ENCODE measurements at regions not wholly inside any gene's neighbourhood (a gene's known extent, or its start where the extent isn't known, plus 50 kb on each side); places are given as distances from the start of the nearest gene placed in this dataset.

DNA sequence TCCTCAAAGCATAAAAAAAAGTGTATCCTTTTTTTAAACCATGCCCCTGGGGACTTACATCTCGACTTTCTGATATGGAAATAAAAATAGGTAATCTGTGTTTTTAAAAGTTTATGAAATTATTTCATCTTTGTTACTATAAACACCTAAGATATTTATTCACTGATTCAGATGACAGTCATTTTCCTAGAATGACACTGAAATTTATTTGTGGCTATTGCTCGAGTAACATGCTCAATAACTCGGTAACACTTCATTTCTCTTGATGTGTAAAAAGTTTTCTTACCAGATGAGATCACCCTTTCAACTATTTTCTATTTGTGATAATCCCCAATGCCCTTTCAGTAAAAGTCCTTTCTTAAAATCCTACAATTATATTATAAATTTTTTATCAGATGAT is 495.8 kb downstream of the TTLL7 start:
- Histone ChIP-seq H3K27ac (no peak overlapping the region), H3K4me3 (no peak overlapping the region), H3K4me1 (peaks cover 0 to 23% (median 2%) of the 10 kb centered on the region in 4 donors), H3K9me3 (no peaks in the 10 kb centered on the region), H3K36me3 (no peaks in the 10 kb centered on the region), H3K27me3 (no peaks in the 10 kb centered on the region)
- WGBS (ENCODE audit: insufficient coverage, low coverage, low lambda C conversion rate, missing lambda C conversion rate) = 77% methylated on average over 3 of the region's 3 CpGs
- ATAC-seq (no peak), DNase-seq (no peak)
- no peak for TF ChIP-seq POLR2A (IDR thresholded peaks at IDR 0.05)
- TF ChIP-seq, protein P1, sequence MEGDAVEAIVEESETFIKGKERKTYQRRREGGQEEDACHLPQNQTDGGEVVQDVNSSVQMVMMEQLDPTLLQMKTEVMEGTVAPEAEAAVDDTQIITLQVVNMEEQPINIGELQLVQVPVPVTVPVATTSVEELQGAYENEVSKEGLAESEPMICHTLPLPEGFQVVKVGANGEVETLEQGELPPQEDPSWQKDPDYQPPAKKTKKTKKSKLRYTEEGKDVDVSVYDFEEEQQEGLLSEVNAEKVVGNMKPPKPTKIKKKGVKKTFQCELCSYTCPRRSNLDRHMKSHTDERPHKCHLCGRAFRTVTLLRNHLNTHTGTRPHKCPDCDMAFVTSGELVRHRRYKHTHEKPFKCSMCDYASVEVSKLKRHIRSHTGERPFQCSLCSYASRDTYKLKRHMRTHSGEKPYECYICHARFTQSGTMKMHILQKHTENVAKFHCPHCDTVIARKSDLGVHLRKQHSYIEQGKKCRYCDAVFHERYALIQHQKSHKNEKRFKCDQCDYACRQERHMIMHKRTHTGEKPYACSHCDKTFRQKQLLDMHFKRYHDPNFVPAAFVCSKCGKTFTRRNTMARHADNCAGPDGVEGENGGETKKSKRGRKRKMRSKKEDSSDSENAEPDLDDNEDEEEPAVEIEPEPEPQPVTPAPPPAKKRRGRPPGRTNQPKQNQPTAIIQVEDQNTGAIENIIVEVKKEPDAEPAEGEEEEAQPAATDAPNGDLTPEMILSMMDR (IDR thresholded peaks at IDR 0.05) = no peak
- intact Hi-C loops (cut with DNase I) = no loop called here

DNA sequence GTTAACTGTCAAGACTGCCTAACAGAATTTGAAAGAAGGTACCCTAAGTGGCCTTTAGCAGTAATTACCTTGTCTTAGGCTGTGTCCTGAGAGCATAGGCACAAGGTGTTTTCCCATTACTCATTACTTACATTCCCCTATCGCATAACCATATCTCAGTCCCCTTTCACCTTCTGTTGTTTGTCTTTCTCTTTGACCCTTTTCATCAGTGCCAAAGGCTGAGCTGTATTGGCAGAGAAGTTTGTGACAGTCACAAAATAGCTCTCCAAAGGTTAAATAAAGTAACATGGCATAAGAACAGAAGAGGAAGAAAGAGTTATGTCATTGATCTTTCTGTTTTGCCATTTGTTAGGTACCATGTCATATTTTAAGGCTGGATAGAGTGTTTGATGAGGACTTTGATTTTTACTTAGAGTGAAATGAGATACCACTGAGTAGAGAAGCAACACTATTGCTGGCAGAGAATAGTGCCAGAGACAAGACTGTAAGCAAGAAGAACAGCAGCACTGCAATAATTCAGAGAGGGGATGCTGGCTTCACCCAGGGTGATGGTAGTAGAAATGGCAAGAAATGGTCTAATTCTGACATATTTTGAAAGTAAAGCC is 497.8 kb downstream of the TTLL7 start:
- Histone ChIP-seq H3K9me3 (no peaks in the 10 kb centered on the region), H3K27me3 (no peaks in the 10 kb centered on the region), H3K36me3 (no peaks in the 10 kb centered on the region), H3K4me1 (peaks cover 0 to 16% (median 2%) of the 10 kb centered on the region in 4 donors), H3K4me3 (no peak overlapping the region), H3K27ac (peak overlapping the region in 2 of 3 donors; percentile 45 to 54)
- TF ChIP-seq POLR2A (IDR thresholded peaks at IDR 0.05) = no peak
- TF ChIP-seq, protein P1 (IDR thresholded peaks at IDR 0.05) = no peak
- WGBS (ENCODE audit: insufficient coverage, low coverage, low lambda C conversion rate, missing lambda C conversion rate) = 23% methylated on average over 1 of the region's 1 CpG
- peak in 1 of 3 donors; percentile 61 for DNase-seq
- intact Hi-C loops (cut with DNase I) = no loop called here
- ATAC-seq = peak; percentile 96 to 100 (median 99)

DNA sequence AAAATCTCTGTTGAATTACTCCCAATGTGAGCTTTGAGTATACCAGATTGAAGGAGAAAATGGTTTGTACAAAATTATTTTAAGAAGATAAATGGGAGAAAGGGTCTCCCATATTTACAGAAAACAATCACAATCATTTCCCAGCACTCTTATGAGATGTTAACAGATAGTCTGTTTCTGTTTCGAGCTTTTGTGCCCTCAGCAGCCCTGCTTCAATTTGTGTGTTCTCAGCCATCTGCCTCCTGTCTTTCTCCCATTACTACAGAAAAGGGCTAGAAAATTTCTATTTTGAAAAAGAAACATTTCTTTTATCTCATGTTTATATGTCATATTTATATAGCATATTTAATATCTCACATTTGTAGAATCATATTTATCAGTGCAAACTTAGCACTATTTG is 498.4 kb downstream of the TTLL7 start:
- Histone ChIP-seq H3K9me3 (no peaks in the 10 kb centered on the region), H3K36me3 (no peaks in the 10 kb centered on the region), H3K27me3 (no peaks in the 10 kb centered on the region), H3K27ac (peak overlapping the region in 2 of 3 donors; percentile 45 to 54), H3K4me1 (peaks cover 0 to 16% (median 2%) of the 10 kb centered on the region in 4 donors), H3K4me3 (no peak overlapping the region)
- 45% methylated on average over 1 of the region's 1 CpG for WGBS (ENCODE audit: insufficient coverage, low coverage, low lambda C conversion rate, missing lambda C conversion rate)
- no peak for TF ChIP-seq POLR2A (IDR thresholded peaks at IDR 0.05)
- TF ChIP-seq, protein P1 (IDR thresholded peaks at IDR 0.05) = no peak
- DNase-seq (no peak), ATAC-seq (peak in 1 of 4 donors; percentile 31)
- intact Hi-C loops (cut with DNase I) = no loop called here

DNA sequence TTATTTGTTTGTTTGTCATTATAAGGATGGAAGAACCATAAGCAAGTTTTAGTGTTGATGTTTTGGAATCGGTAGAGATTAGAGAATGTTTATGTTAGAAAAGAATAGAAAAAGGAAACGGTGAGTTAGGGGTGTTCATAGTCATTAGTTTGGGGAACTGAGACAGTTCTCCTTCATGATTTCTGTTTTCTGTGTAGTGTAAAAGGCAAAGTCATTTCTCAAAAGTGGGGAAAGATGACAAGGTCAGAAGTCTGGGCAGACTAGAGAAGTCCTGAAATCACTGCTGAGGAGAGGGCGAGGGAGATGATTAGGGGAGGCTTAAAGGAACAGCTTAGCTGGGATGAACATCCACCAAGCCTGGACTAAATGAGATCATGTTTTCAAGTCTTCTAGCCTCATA is 498.9 kb downstream of the TTLL7 start:
- H3K4me1 ChIP-seq = peaks cover 0 to 16% (median 2%) of the 10 kb centered on the region in 4 donors
- H3K27me3 ChIP-seq = no peaks in the 10 kb centered on the region
- WGBS (ENCODE audit: insufficient coverage, low coverage, low lambda C conversion rate, missing lambda C conversion rate) = 83% methylated on average over 3 of the region's 3 CpGs
- ATAC-seq = no peak
- H3K4me3 ChIP-seq = no peak overlapping the region
- H3K27ac ChIP-seq = no peak overlapping the region
- H3K9me3 ChIP-seq = no peaks in the 10 kb centered on the region
- TF ChIP-seq POLR2A (IDR thresholded peaks at IDR 0.05) = no peak
- TF ChIP-seq, protein P1 (IDR thresholded peaks at IDR 0.05) = no peak
- no peaks in the 10 kb centered on the region for H3K36me3 ChIP-seq
- intact Hi-C loops (cut with DNase I) = no loop called here
- no peak for DNase-seq

Data from right lobe of liver (tissue), 6 donors.